Breast epithelium (tissue), 4 donors: ENCODE measurements at regions not wholly inside any gene's neighbourhood (a gene's known extent, or its start where the extent isn't known, plus 50 kb on each side); places are given as distances from the start of the nearest gene placed in this dataset.
"Not testable (repeated sequence)": the region's sequence is repeated elsewhere in the genome, so short reads cannot be mapped to it uniquely, and the experiment has no call there.

Experiments
- DNase-seq, 2 donors: peaks; one replicate each; pipeline ENCODE4 v3.0.0-alpha.2; 2019; ENCODE audit warnings: low spot score in 2 of 2
- H3K27ac ChIP-seq, 2 donors: fragments of 200-600 bp; sonication (generic) in 1 of 2; one replicate each; pipeline ENCODE4 v1.5.1; 2016 to 2019; ENCODE audit warnings: mild to moderate bottlenecking in 1 of 2
- H3K27me3 ChIP-seq, 2 donors: fragments of 200-600 bp; sonication (generic) in 1 of 2; one replicate each; pipeline versions ENCODE4 v1.5.1 to v1.6.0; 2017 to 2019; ENCODE audit warnings: control low read depth in 1 of 2, mild to moderate bottlenecking in 1 of 2
- H3K36me3 ChIP-seq: fragments of 200-600 bp; one replicate; pipeline ENCODE4 v1.5.1; 2019
- H3K4me1 ChIP-seq, 2 donors: fragments of 200-600 bp; sonication (generic); one replicate each; pipeline ENCODE4 v1.5.1; 2016 to 2019; ENCODE audit warnings: control low read depth in 1 of 2
- H3K4me3 ChIP-seq, 3 donors: fragments of 200-600 bp; sonication (generic); 1 replicate in 2 of 3; 2 replicates in 1 of 3; pipeline ENCODE4 v1.5.1; 2016 to 2019; ENCODE audit warnings: mild to moderate bottlenecking in 3 of 3, moderate library complexity in 2 of 3
- H3K9me3 ChIP-seq, 2 donors: fragments of 200-600 bp; sonication (generic) in 1 of 2; one replicate each; pipeline ENCODE4 v1.5.1; 2016 to 2019; ENCODE audit warnings: control low read depth in 1 of 2
- CTCF ChIP-seq, 3 donors: fragments of 450-650 bp; IDR thresholded peaks; one replicate each; pipeline ENCODE4 v1.5.1; 2016 to 2017; ENCODE audit warnings: antibody characterized with exemption in 3 of 3, mild to moderate bottlenecking in 3 of 3, moderate library complexity in 3 of 3
- POLR2A ChIP-seq: fragments of 450-650 bp; IDR thresholded peaks from one replicate; pipeline ENCODE4 v1.6.1; 2016; ENCODE audit warnings: antibody characterized with exemption, mild to moderate bottlenecking, moderate library complexity
- POLR2AphosphoS5 ChIP-seq, 3 donors: sonication (generic); formaldehyde crosslinking; IDR thresholded peaks; one replicate each; pipeline ENCODE4 v1.6.1; 2017; ENCODE audit warnings: antibody characterized with exemption in 3 of 3
- intact Hi-C: fragments of 100-400 bp; cut with DNase I; formaldehyde crosslinking; loops from one replicate; pipeline ENCODE4 v1.15.1; 2023; ENCODE audit warnings: low total_unique reads

DNA sequence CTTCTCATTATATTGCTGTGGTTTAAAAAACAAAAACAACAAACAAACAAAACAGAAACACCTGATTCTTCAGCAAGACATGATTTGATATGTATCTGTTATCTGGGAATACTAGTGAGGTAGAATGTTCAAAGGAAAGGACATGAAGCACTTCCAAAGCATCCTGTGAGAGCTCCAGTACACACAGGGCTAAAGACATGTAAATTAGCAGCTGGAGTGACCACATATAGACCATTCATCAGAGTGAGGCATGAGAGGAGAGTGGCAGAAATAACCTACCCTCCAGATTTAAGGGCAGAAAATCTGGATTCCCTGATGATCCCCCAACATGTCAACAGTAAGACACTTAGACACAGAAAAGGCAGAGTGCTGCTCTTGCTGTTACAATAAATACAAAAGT, 260.5 kb upstream of the CHRM3 start:
- Histone ChIP-seq H3K36me3 (no peaks in the 10 kb centered on the region), H3K4me1 (no peaks in the 10 kb centered on the region), H3K4me3 (no peak overlapping the region), H3K27ac (no peak overlapping the region), H3K9me3 (no peaks in the 10 kb centered on the region), H3K27me3 (no peaks in the 10 kb centered on the region)
- no peak for DNase-seq
- intact Hi-C loops = no loop called here
- no peak for TF ChIP-seq POLR2AphosphoS5 (IDR thresholded peaks at IDR 0.05)
- TF ChIP-seq CTCF (IDR thresholded peaks at IDR 0.05) = no peak
- TF ChIP-seq POLR2A = no peak

GRCh38 chr1:239125027-239125426, 261.3 kb upstream of the CHRM3 start:
- Histone ChIP-seq H3K9me3 (no peaks in the 10 kb centered on the region), H3K36me3 (no peaks in the 10 kb centered on the region), H3K4me1 (no peaks in the 10 kb centered on the region), H3K4me3 (no peak overlapping the region), H3K27ac (no peak overlapping the region), H3K27me3 (no peaks in the 10 kb centered on the region)
- TF ChIP-seq CTCF (IDR thresholded peaks at IDR 0.05) = no peak
- no peak for TF ChIP-seq POLR2A
- TF ChIP-seq POLR2AphosphoS5 (IDR thresholded peaks at IDR 0.05) = no peak
- intact Hi-C loops = no loop called here
- no peak for DNase-seq

GRCh38 chr1:239123260-239123659, 263.1 kb upstream of the CHRM3 start:
- intact Hi-C loops = no loop called here

GRCh38 chr1:239112101-239112935, 274.1 kb upstream of the CHRM3 start:
- TF ChIP-seq CTCF (IDR thresholded peaks at IDR 0.05) = no peak
- TF ChIP-seq POLR2AphosphoS5 (IDR thresholded peaks at IDR 0.05) = no peak
- TF ChIP-seq POLR2A = no peak
- Histone ChIP-seq H3K4me3 (no peak overlapping the region), H3K27me3 (no peaks in the 10 kb centered on the region), H3K27ac (no peak overlapping the region), H3K9me3 (no peaks in the 10 kb centered on the region), H3K36me3 (no peaks in the 10 kb centered on the region), H3K4me1 (no peaks in the 10 kb centered on the region)
- intact Hi-C loops = no loop called here
- DNase-seq = no peak

More at GRCh38 chr1:239123260-239123659, 263.1 kb upstream of the CHRM3 start:
- H3K9me3 ChIP-seq = no peaks in the 10 kb centered on the region
- no peak for TF ChIP-seq CTCF (IDR thresholded peaks at IDR 0.05)
- H3K4me1 ChIP-seq = no peaks in the 10 kb centered on the region
- H3K4me3 ChIP-seq = no peak overlapping the region
- H3K27ac ChIP-seq = no peak overlapping the region
- DNase-seq = no peak
- no peaks in the 10 kb centered on the region for H3K36me3 ChIP-seq
- no peaks in the 10 kb centered on the region for H3K27me3 ChIP-seq

GRCh38 chr1:239107676-239108075, 278.7 kb upstream of the CHRM3 start:
- H3K4me1 ChIP-seq = no peaks in the 10 kb centered on the region
- intact Hi-C loops = no loop called here
- no peak for DNase-seq
- no peak overlapping the region for H3K4me3 ChIP-seq
- no peaks in the 10 kb centered on the region for H3K27me3 ChIP-seq
- H3K27ac ChIP-seq = no peak overlapping the region
- H3K9me3 ChIP-seq = no peaks in the 10 kb centered on the region
- H3K36me3 ChIP-seq = no peaks in the 10 kb centered on the region
- TF ChIP-seq POLR2AphosphoS5 (IDR thresholded peaks at IDR 0.05) = no peak
- no peak for TF ChIP-seq POLR2A
- TF ChIP-seq CTCF (IDR thresholded peaks at IDR 0.05) = no peak

DNA sequence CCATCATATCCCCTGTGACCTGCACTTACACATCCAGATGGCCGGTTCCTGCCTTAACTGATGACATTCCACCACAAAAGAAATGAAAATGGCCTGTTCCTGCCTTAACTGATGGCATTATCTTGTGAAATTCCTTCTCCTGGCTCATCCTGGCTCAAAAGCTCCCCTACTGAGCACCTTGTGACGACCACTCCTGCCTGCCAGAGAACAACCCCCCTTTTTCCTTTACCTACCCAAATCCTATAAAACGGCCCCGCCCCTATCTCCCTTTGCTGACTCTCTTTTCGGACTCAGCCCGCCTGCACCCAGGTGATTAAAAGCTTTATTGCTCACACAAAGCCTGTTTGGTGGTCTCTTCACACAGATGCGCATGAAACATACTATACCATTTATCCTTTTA, 279.7 kb upstream of the CHRM3 start:
- H3K4me1 ChIP-seq, intact Hi-C loops, H3K9me3 ChIP-seq, H3K27ac ChIP-seq, H3K4me3 ChIP-seq, H3K36me3 ChIP-seq, DNase-seq, H3K27me3 ChIP-seq: not testable (repeated sequence)
